Fibroblast of the conjunctiva (primary cell): ENCODE measurements at regions not wholly inside any gene's neighbourhood (a gene's known extent, or its start where the extent isn't known, plus 50 kb on each side); places are given as distances from the start of the nearest gene placed in this dataset.

Source experiments
- DNase-seq: peaks from one replicate; pipeline ENCODE4 v3.0.0-alpha.2; 2010; ENCODE audit warnings: low read depth

- no peak for DNase-seq
Observed at GRCh38 chr13:93140912-93141311, 85.7 kb upstream of the GPC6 start.

- DNase-seq, result no peak
Observed at GRCh38 chr13:93144031-93144430, 82.6 kb upstream of the GPC6 start.

- DNase-seq, result no peak
Observed at GRCh38 chr13:93145199-93145598, 81.4 kb upstream of the GPC6 start.

- DNase-seq, result peak; percentile 3
Observed at GRCh38 chr13:93146584-93147297, 79.9 kb upstream of the GPC6 start.

GRCh38 chr13:93147298-93147645, 79.3 kb upstream of the GPC6 start:
- DNase-seq, result no peak

GRCh38 chr13:93147946-93148345, 78.7 kb upstream of the GPC6 start:
- no peak for DNase-seq

- DNase-seq, result peak; percentile 70
Observed at GRCh38 chr13:93151277-93151676, 75.3 kb upstream of the GPC6 start.

- no peak for DNase-seq
Observed at GRCh38 chr13:93158565-93158964, 68.0 kb upstream of the GPC6 start.

- no peak for DNase-seq
Observed at GRCh38 chr13:93169980-93170379, 56.6 kb upstream of the GPC6 start.

- no peak for DNase-seq
Observed at GRCh38 chr13:93172109-93172508, 54.5 kb upstream of the GPC6 start.

GRCh38 chr13:93173654-93174053, 53.0 kb upstream of the GPC6 start:
- no peak for DNase-seq

GRCh38 chr13:93174260-93174659, 52.3 kb upstream of the GPC6 start:
- DNase-seq, result no peak
